GM12878 (cell line): ENCODE measurements at regions not wholly inside any gene's neighbourhood (a gene's known extent, or its start where the extent isn't known, plus 50 kb on each side); places are given as distances from the start of the nearest gene placed in this dataset.

ENCODE experiments used
- CBX3 ChIP-seq: fragments of 200-600 bp; sonication (generic); IDR thresholded peaks from 2 replicates; pipeline ENCODE4 v1.6.1; 2016; ENCODE audit warnings: low read depth, borderline replicate concordance
- EZH2 ChIP-seq: IDR thresholded peaks from 2 replicates; pipeline ENCODE4 v1.6.1; 2012; ENCODE audit warnings: low read depth, mild to moderate bottlenecking, control low read depth, inconsistent platforms, low read length, borderline replicate concordance; ENCODE audit not compliant: control insufficient read depth
- MAX ChIP-seq: IDR thresholded peaks from 2 replicates; pipeline ENCODE4 v1.6.1; 2012; ENCODE audit warnings: low read depth, low read length, improper control_type of control experiment
- MXI1 ChIP-seq: fragments of 150-350 bp; IDR thresholded peaks from 2 replicates; pipeline ENCODE4 v1.6.1; 2011; ENCODE audit warnings: low read depth, mild to moderate bottlenecking, inconsistent platforms, low read length, improper control_type of control experiment
- SP1 ChIP-seq: IDR thresholded peaks from one replicate; pipeline ENCODE4 v1.6.1; 2011; ENCODE audit warnings: low read depth, low read length
- TF ChIP-seq, protein P1 (sequence below), 3 experiments: IDR thresholded peaks in 2 of 3; conservative IDR thresholded peaks in 1 of 3; 2 replicates each; pipeline ENCODE4 v1.5.1; 2011; ENCODE audit warnings: low read depth in 3 of 3, low read length in 3 of 3, mild to moderate bottlenecking in 3 of 3, control low read depth in 2 of 3, moderate library complexity in 2 of 3, inconsistent platforms in 1 of 3, mixed read lengths in 1 of 3; ENCODE audit not compliant: control insufficient read depth in 2 of 3, insufficient read depth in 1 of 3; ENCODE audit errors: extremely low read depth in 1 of 3

DNA sequence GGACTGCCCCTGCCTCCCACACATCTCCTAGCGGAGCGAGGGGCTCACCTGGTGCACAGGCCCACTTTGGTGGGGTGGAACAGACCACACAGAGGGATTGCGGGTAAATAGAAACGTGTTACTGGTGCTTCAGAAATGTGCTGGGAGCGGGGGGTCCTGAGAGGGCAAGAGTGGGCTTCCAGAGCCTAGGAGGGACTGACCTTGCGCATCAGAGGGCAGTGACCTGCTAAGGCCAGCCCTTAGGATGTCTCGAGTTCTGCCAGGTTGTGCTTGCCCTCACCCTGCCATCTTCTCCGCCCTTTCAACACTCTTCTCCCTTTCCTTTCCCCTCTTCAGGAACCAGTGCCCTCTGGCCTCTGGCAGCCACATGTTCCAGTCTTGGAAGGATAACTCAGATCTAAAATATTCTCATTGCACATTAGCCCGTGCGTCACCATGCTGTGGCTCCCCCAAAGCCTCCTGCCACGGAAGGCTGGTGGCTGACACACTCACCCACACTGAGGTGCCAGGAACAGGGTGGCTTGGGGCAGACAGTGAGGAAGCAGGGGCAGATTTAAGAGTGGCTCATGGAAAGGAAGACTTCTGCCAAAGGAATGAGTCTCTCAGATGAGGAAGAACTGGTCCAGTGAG is 89.6 kb downstream of the MCFD2 start:
- TF ChIP-seq EZH2 (no peak), CBX3 (no peak), MAX (no peak), MXI1 (no peak), SP1 (no peak)
- TF ChIP-seq, protein P1, sequence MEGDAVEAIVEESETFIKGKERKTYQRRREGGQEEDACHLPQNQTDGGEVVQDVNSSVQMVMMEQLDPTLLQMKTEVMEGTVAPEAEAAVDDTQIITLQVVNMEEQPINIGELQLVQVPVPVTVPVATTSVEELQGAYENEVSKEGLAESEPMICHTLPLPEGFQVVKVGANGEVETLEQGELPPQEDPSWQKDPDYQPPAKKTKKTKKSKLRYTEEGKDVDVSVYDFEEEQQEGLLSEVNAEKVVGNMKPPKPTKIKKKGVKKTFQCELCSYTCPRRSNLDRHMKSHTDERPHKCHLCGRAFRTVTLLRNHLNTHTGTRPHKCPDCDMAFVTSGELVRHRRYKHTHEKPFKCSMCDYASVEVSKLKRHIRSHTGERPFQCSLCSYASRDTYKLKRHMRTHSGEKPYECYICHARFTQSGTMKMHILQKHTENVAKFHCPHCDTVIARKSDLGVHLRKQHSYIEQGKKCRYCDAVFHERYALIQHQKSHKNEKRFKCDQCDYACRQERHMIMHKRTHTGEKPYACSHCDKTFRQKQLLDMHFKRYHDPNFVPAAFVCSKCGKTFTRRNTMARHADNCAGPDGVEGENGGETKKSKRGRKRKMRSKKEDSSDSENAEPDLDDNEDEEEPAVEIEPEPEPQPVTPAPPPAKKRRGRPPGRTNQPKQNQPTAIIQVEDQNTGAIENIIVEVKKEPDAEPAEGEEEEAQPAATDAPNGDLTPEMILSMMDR (IDR thresholded peaks at IDR 0.05 in 2 of 3, conservative IDR thresholded peaks at IDR 0.05 in 1 of 3; ENCODE audit: control insufficient read depth in 2 of 3, extremely low read depth in 1 of 3, insufficient read depth in 1 of 3, low read depth in 3 of 3, low read length in 3 of 3) = no peak
